ENCODE measurements at regions not wholly inside any gene's neighbourhood (a gene's known extent, or its start where the extent isn't known, plus 50 kb on each side); places are given as distances from the start of the nearest gene placed in this dataset.

GRCh38 chr7:106583706-106584690 is 77.0 kb downstream of the CCDC71L start:
- Histone ChIP-seq H2AFZ (ENCODE audit: insufficient read depth, low read depth, low read length, poor library complexity, severe bottlenecking) (no peak overlapping the region), H3K9me3 (replicated peaks in 1 of 2; ENCODE audit: control insufficient read depth in 1 of 2, insufficient read depth in 1 of 2, low read length in 2 of 2) (peaks cover 0 to 6% of the 10 kb centered on the region in 2 donors), H4K20me1 (ENCODE audit: insufficient read depth, low read length) (no peaks in the 10 kb centered on the region), H3K79me2 (ENCODE audit: insufficient read depth, low read length) (no peaks in the 10 kb centered on the region), H3K4me1 (ENCODE audit: control insufficient read depth in 1 of 2, insufficient read depth in 2 of 2, low read length in 2 of 2) (no peaks in the 10 kb centered on the region), H3K27me3 (ENCODE audit: control insufficient read depth in 2 of 2, insufficient read depth in 2 of 2, low read length in 2 of 2) (no peaks in the 10 kb centered on the region), H3K4me2 (replicated peaks; ENCODE audit: extremely low read depth, low read length, poor library complexity, severe bottlenecking) (no peak overlapping the region), H3K27ac (ENCODE audit: low read depth in 1 of 2, low read length in 2 of 2) (no peak overlapping the region), H3K9ac (ENCODE audit: insufficient read depth, low read length, poor library complexity, severe bottlenecking) (no peak overlapping the region), H3K36me3 (replicated peaks in 1 of 2; ENCODE audit: control insufficient read depth in 1 of 2, insufficient read depth in 2 of 2, low read length in 2 of 2) (no peaks in the 10 kb centered on the region), H3K4me3 (replicated peaks in 1 of 3; ENCODE audit: low read depth in 2 of 3, low read length in 3 of 3) (no peak overlapping the region)
- Mint-ChIP-seq H3K4me3 (no peak overlapping the region), H3K4me1 (no peaks in the 10 kb centered on the region), H3K36me3 (no peaks in the 10 kb centered on the region), H3K27me3 (ENCODE audit: low read depth in 3 of 3) (peaks cover 0 to 5% (median 0%) of the 10 kb centered on the region in 3 donors), H3K27ac (no peak overlapping the region), H3K9me3 (peaks cover 5 to 11% (median 6%) of the 10 kb centered on the region in 7 donors)
- 100% methylated on average over 1 of the region's 5 CpGs for WGBS (ENCODE audit: insufficient coverage)
- intact Hi-C loops (cut with micrococcal nuclease): no loop called here
- DNase-seq: no peak
- no peak for TF ChIP-seq CTCF (IDR thresholded peaks at IDR 0.05)

DNA sequence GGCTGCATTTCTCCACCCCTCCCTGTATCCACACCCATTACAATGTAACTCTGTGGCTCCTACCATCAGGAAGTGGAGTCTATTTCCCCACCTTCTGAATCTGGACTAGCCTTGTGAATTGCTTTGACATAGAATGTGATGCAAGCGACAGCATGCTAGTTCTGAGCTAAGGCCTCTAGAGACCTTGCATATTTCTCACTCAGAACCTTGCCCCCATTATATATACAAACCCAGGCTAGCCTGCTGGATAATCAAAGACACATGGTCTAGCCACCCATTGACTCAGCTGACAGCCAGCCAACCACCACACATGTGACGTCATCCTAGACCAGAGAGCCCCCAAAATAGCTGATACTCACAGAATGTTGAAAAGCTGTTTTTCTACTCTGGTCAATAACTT is 77.9 kb downstream of the CCDC71L start:
- peaks cover 0 to 5% (median 0%) of the 10 kb centered on the region in 3 donors for H3K27me3 Mint-ChIP-seq (ENCODE audit: low read depth in 3 of 3)
- H3K4me1 Mint-ChIP-seq: no peaks in the 10 kb centered on the region
- 93% methylated on average over 2 of the region's 2 CpGs for WGBS (ENCODE audit: insufficient coverage)
- Histone ChIP-seq H3K27ac (ENCODE audit: low read depth in 1 of 2, low read length in 2 of 2) (no peak overlapping the region), H3K27me3 (ENCODE audit: control insufficient read depth in 2 of 2, insufficient read depth in 2 of 2, low read length in 2 of 2) (no peaks in the 10 kb centered on the region), H3K79me2 (ENCODE audit: insufficient read depth, low read length) (no peaks in the 10 kb centered on the region), H3K4me3 (replicated peaks in 1 of 3; ENCODE audit: low read depth in 2 of 3, low read length in 3 of 3) (no peak overlapping the region), H4K20me1 (ENCODE audit: insufficient read depth, low read length) (no peaks in the 10 kb centered on the region), H3K4me2 (replicated peaks; ENCODE audit: extremely low read depth, low read length, poor library complexity, severe bottlenecking) (no peak overlapping the region), H3K4me1 (ENCODE audit: control insufficient read depth in 1 of 2, insufficient read depth in 2 of 2, low read length in 2 of 2) (no peaks in the 10 kb centered on the region), H3K36me3 (replicated peaks in 1 of 2; ENCODE audit: control insufficient read depth in 1 of 2, insufficient read depth in 2 of 2, low read length in 2 of 2) (no peaks in the 10 kb centered on the region), H3K9me3 (replicated peaks in 1 of 2; ENCODE audit: control insufficient read depth in 1 of 2, insufficient read depth in 1 of 2, low read length in 2 of 2) (peaks cover 0 to 6% of the 10 kb centered on the region in 2 donors), H3K9ac (ENCODE audit: insufficient read depth, low read length, poor library complexity, severe bottlenecking) (no peak overlapping the region), H2AFZ (ENCODE audit: insufficient read depth, low read depth, low read length, poor library complexity, severe bottlenecking) (no peak overlapping the region)
- H3K27ac Mint-ChIP-seq: no peak overlapping the region
- intact Hi-C loops (cut with micrococcal nuclease): no loop called here
- H3K36me3 Mint-ChIP-seq: no peaks in the 10 kb centered on the region
- no peak for TF ChIP-seq CTCF (IDR thresholded peaks at IDR 0.05)
- H3K9me3 Mint-ChIP-seq: peaks cover 5 to 11% (median 6%) of the 10 kb centered on the region in 7 donors
- H3K4me3 Mint-ChIP-seq: no peak overlapping the region
- no peak for DNase-seq
